OCI-LY3 (cell line): ENCODE measurements at regions not wholly inside any gene's neighbourhood (a gene's known extent, or its start where the extent isn't known, plus 50 kb on each side); places are given as distances from the start of the nearest gene placed in this dataset.
A peak's percentile ranks its signal among the peaks of the same experiment; 100 is the strongest.

Experiments used
- H2AFZ ChIP-seq: fragments of 200-600, 300-600 bp; shearing (Covaris generic); 2 replicates; pipeline ENCODE4 v1.6.0; 2014; ENCODE audit warnings: antibody characterized with exemption, low read depth, low read length
- H3K27ac ChIP-seq: fragments of 200-600, 300-600 bp; sonication (generic); 2 replicates; pipeline ENCODE4 v1.5.1; 2014; ENCODE audit warnings: mild to moderate bottlenecking, low read length, moderate library complexity, mixed read lengths
- H3K27me3 ChIP-seq: fragments of 200-600, 300-600 bp; sonication (generic); 2 replicates; pipeline ENCODE4 v1.6.1; 2014; ENCODE audit warnings: low read depth, low read length, mixed read lengths
- H3K36me3 ChIP-seq: fragments of 200-600, 300-600 bp; sonication (generic); replicated peaks from 2 replicates; pipeline ENCODE3; 2014; ENCODE audit warnings: low read depth, low read length, mixed read lengths
- H3K4me1 ChIP-seq: fragments of 300-600, 200-600 bp; sonication (generic); 2 replicates; pipeline ENCODE4 v1.6.1; 2014; ENCODE audit warnings: low read length, mixed read lengths
- H3K4me2 ChIP-seq: fragments of 200-600, 300-600 bp; sonication (generic); 2 replicates; pipeline ENCODE4 v1.6.1; 2014; ENCODE audit warnings: low read length, mixed read lengths
- H3K4me3 ChIP-seq: fragments of 300-600, 200-600 bp; sonication (generic); 2 replicates; pipeline ENCODE4 v1.5.1; 2014; ENCODE audit warnings: antibody characterized with exemption, mild to moderate bottlenecking, low read length, moderate library complexity
- H3K79me2 ChIP-seq: fragments of 300-600, 200-600 bp; shearing (Covaris generic); 2 replicates; pipeline ENCODE4 v1.6.1; 2014; ENCODE audit warnings: mild to moderate bottlenecking, low read length, mixed read lengths
- H3K9ac ChIP-seq: fragments of 300-600, 200-600 bp; shearing (Covaris generic); 2 replicates; pipeline ENCODE4 v1.6.0; 2014; ENCODE audit warnings: mild to moderate bottlenecking, low read length, moderate library complexity
- H3K9me3 ChIP-seq: fragments of 200-600, 300-600 bp; shearing (Covaris generic); 2 replicates; pipeline ENCODE4 v1.6.1; 2014; ENCODE audit warnings: low read length, mixed read lengths; ENCODE audit not compliant: insufficient read depth
- H4K20me1 ChIP-seq: fragments of 200-600, 300-600 bp; sonication (generic); 2 replicates; pipeline ENCODE4 v1.6.1; 2016; ENCODE audit warnings: low read length, mixed read lengths; ENCODE audit not compliant: insufficient read depth
- EZH2phosphoT487 ChIP-seq: fragments of 200-600 bp; shearing (Covaris generic); IDR thresholded peaks from 2 replicates; pipeline ENCODE4 v1.6.1; 2018; ENCODE audit warnings: antibody characterized with exemption, mixed run types, low read depth
- TF ChIP-seq, protein P1 (sequence below): fragments of 200-600, 300-600 bp; sonication (generic); IDR thresholded peaks from 2 replicates; pipeline ENCODE4 v1.5.1; 2014; ENCODE audit warnings: antibody characterized with exemption, low read length, low read depth

DNA sequence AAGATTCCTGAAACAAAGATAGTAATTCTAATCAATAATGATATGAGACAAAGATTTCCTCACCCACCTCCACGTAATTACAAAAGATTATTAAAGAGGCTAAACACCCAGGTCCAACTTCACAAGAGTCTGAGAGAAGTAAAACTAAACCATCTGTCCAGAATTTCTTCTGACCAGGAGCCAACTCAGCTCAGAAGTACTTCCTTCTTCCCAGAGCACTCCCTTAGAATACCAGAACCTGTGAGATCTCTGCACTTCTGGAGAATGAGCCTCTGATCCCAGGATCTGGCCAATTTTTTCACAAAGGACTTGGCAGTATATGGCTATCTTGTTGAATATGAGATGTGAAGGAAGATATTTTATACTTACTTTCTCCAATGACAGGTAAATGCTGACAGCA lies 120.6 kb upstream of the PALMD start:
- Histone ChIP-seq H3K27ac (no peak overlapping the region), H3K4me2 (no peak overlapping the region), H3K79me2 (no peaks in the 10 kb centered on the region), H3K27me3 (no peaks in the 10 kb centered on the region), H3K4me1 (no peaks in the 10 kb centered on the region), H3K9ac (no peak overlapping the region), H3K36me3 (no peaks in the 10 kb centered on the region), H3K4me3 (no peak overlapping the region), H4K20me1 (no peaks in the 10 kb centered on the region), H2AFZ (no peak overlapping the region), H3K9me3 (no peaks in the 10 kb centered on the region)
- TF ChIP-seq, protein P1, sequence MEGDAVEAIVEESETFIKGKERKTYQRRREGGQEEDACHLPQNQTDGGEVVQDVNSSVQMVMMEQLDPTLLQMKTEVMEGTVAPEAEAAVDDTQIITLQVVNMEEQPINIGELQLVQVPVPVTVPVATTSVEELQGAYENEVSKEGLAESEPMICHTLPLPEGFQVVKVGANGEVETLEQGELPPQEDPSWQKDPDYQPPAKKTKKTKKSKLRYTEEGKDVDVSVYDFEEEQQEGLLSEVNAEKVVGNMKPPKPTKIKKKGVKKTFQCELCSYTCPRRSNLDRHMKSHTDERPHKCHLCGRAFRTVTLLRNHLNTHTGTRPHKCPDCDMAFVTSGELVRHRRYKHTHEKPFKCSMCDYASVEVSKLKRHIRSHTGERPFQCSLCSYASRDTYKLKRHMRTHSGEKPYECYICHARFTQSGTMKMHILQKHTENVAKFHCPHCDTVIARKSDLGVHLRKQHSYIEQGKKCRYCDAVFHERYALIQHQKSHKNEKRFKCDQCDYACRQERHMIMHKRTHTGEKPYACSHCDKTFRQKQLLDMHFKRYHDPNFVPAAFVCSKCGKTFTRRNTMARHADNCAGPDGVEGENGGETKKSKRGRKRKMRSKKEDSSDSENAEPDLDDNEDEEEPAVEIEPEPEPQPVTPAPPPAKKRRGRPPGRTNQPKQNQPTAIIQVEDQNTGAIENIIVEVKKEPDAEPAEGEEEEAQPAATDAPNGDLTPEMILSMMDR = no peak
- TF ChIP-seq EZH2phosphoT487 = no peak

DNA sequence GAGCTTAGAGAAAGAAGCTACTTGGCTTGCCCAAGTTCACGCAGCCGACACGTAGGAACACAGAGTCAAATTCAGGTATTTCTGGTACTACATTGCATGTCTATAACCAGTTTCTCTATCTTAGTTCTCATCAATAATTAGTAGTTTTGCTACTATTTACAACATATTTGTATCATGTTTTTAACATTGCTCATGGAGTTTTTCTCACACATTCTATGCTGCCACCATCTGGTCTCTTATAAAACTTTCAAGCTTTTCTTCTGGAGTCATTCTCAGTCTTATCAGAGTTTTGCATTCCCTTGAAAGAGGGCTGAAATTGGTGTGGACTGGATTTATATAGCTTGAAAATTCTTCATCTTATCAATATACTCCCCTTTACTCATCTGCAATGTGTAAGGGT lies 118.8 kb upstream of the PALMD start:
- TF ChIP-seq, protein P1 = peak; percentile 43
- no peak for TF ChIP-seq EZH2phosphoT487
- no peak overlapping the region for H3K27ac ChIP-seq
- H3K27me3 ChIP-seq = no peaks in the 10 kb centered on the region
- H3K4me2 ChIP-seq = peak overlapping the region; percentile 28; the same call in 1 of the 2 replicates
- H3K4me1 ChIP-seq = no peaks in the 10 kb centered on the region
- H3K79me2 ChIP-seq = no peaks in the 10 kb centered on the region
- no peak overlapping the region for H3K4me3 ChIP-seq
- H3K9me3 ChIP-seq = no peaks in the 10 kb centered on the region
- H4K20me1 ChIP-seq = no peaks in the 10 kb centered on the region
- no peaks in the 10 kb centered on the region for H3K36me3 ChIP-seq
- no peak overlapping the region for H2AFZ ChIP-seq
- no peak overlapping the region for H3K9ac ChIP-seq

DNA sequence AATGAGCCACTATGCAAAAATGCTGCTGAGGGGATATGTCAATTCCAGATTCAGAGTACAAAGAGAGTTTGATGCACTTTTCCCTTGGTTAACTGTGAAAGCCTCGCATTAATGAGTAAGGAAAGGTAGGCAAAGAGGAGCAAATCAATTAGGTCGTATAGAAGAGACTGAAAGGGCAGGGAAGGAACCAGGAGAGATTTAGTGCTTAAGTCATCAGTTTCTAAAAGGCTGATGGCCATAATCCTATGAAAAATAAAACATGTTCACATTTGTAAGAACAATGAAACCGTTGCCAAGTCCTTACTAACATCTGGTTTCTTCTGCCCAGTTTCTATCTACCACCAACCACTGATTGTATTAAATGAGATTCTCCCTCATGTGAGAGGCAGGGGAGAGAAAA lies 118.4 kb upstream of the PALMD start:
- no peaks in the 10 kb centered on the region for H3K9me3 ChIP-seq
- no peaks in the 10 kb centered on the region for H3K4me1 ChIP-seq
- no peak overlapping the region for H3K27ac ChIP-seq
- H3K36me3 ChIP-seq = no peaks in the 10 kb centered on the region
- H3K9ac ChIP-seq = no peak overlapping the region
- no peaks in the 10 kb centered on the region for H4K20me1 ChIP-seq
- H3K4me3 ChIP-seq = no peak overlapping the region
- no peaks in the 10 kb centered on the region for H3K79me2 ChIP-seq
- no peak overlapping the region for H3K4me2 ChIP-seq
- TF ChIP-seq, protein P1 = no peak
- TF ChIP-seq EZH2phosphoT487 = no peak
- H2AFZ ChIP-seq = no peak overlapping the region
- H3K27me3 ChIP-seq = no peaks in the 10 kb centered on the region

DNA sequence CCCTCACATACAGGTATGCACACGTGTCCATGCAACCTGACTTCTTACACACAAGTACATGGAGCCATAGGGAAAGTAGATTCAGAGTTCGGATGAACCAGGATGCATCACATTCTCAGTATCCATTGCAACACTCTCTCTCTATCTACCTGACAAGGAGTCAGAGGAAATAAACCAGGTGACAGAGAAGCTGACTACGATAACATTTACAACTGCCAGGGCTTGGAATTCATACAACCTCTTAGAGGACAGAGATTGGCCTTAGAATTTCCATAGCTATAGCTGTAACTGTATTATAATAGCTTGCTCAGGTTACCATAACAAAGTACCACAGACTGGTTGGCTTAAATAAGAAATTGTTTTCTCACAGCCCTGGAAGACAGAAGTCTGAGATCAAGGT lies 116.9 kb upstream of the PALMD start:
- Histone ChIP-seq H3K4me2 (no peak overlapping the region), H3K9ac (no peak overlapping the region), H3K4me3 (no peak overlapping the region), H3K79me2 (no peaks in the 10 kb centered on the region), H3K27ac (no peak overlapping the region), H3K27me3 (no peaks in the 10 kb centered on the region), H3K36me3 (no peaks in the 10 kb centered on the region), H2AFZ (no peak overlapping the region), H4K20me1 (no peaks in the 10 kb centered on the region), H3K9me3 (no peaks in the 10 kb centered on the region), H3K4me1 (no peaks in the 10 kb centered on the region)
- TF ChIP-seq EZH2phosphoT487 = no peak
- TF ChIP-seq, protein P1 = no peak
